Stomach (tissue), 8 donors: ENCODE measurements at regions not wholly inside any gene's neighbourhood (a gene's known extent, or its start where the extent isn't known, plus 50 kb on each side); places are given as distances from the start of the nearest gene placed in this dataset.

Source experiments
- DNase-seq, 2 donors: peaks; one replicate each; pipeline versions ENCODE4 v3.0.0 to v3.0.0-alpha.2; 2013 to 2019
- H3K27ac ChIP-seq, 5 donors: fragments of 200-600 bp in 4 of 5; sonication (generic) in 4 of 5; one replicate each; pipeline ENCODE4 v1.5.1; 2013 to 2019; ENCODE audit warnings: mild to moderate bottlenecking in 1 of 5, moderate library complexity in 1 of 5
- H3K27me3 ChIP-seq, 3 donors: fragments of 200-600 bp; sonication (generic); one replicate each; pipeline ENCODE4 v1.5.1; 2017 to 2019; ENCODE audit warnings: mixed run types in 1 of 3
- H3K36me3 ChIP-seq, 4 donors: fragments of 200-600 bp; sonication (generic); 1 replicate in 3 of 4; 2 replicates in 1 of 4; pipeline ENCODE4 v1.5.1; 2016 to 2019
- H3K4me1 ChIP-seq, 4 donors: fragments of 200-600 bp; sonication (generic); one replicate each; pipeline ENCODE4 v1.5.1; 2016 to 2019
- H3K4me3 ChIP-seq, 4 donors: fragments of 200-600 bp; sonication (generic) in 3 of 4; one replicate each; pipeline ENCODE4 v1.5.1; 2016 to 2019; ENCODE audit warnings: mild to moderate bottlenecking in 1 of 4
- H3K9me3 ChIP-seq, 4 donors: fragments of 200-600 bp; sonication (generic); one replicate each; pipeline ENCODE4 v1.5.1; 2016 to 2019
- CTCF ChIP-seq, 7 experiments: fragments of 450-650 bp in 4 of 7; fragments of 200-600 bp in 3 of 7; sonication (generic) in 3 of 7; IDR thresholded peaks; one replicate each; pipeline ENCODE4 v1.5.1; 2016 to 2019; ENCODE audit warnings: antibody characterized with exemption in 7 of 7, control low read depth in 2 of 7, mild to moderate bottlenecking in 1 of 7
- EP300 ChIP-seq: sonication (generic); formaldehyde crosslinking; IDR thresholded peaks from one replicate; pipeline ENCODE4 v1.6.1; 2017; ENCODE audit warnings: antibody characterized with exemption
- POLR2A ChIP-seq, 4 donors: fragments of 450-650 bp; IDR thresholded peaks; one replicate each; pipeline ENCODE4 v1.6.1; 2016; ENCODE audit warnings: antibody characterized with exemption in 4 of 4, control low read depth in 2 of 4, mild to moderate bottlenecking in 1 of 4, moderate library complexity in 1 of 4
- POLR2AphosphoS5 ChIP-seq, 3 donors: sonication (generic); formaldehyde crosslinking; IDR thresholded peaks; one replicate each; pipeline ENCODE4 v1.6.1; 2016; ENCODE audit warnings: antibody characterized with exemption in 3 of 3
- WGBS, 5 donors: extraction: QIAGEN DNeasy Blood & Tissue Kit in 3 of 5; methylation state at CpG; one replicate each; pipeline versions ENCODE4 v1.1.5 to v1.1.7; 2013 to 2018; 5-methylcytosine and 5-hydroxymethylcytosine counted together
- intact Hi-C: fragments of 100-400 bp; cut with DNase I; formaldehyde crosslinking; loops from one replicate; pipeline ENCODE4 v1.15.1; 2023; ENCODE audit warnings: low total_unique reads
- donor health status: healthy with polysubstance abuse.
- donor health status: Bipolar disorder and iron deficiency.
- donor health status: healthy.

GRCh38 chr1:8185400-8185799 is 132.5 kb upstream of the SLC45A1 start:
- no peaks in the 10 kb centered on the region for H3K9me3 ChIP-seq
- H3K27ac ChIP-seq, result no peak overlapping the region
- H3K27me3 ChIP-seq, result no peaks in the 10 kb centered on the region
- H3K36me3 ChIP-seq, result no peaks in the 10 kb centered on the region
- no peak for TF ChIP-seq EP300
- no peak for TF ChIP-seq CTCF (IDR thresholded peaks at IDR 0.05)
- TF ChIP-seq POLR2A (IDR thresholded peaks at IDR 0.05), result no peak
- TF ChIP-seq POLR2AphosphoS5 (IDR thresholded peaks at IDR 0.05), result no peak
- H3K4me3 ChIP-seq, result no peak overlapping the region
- WGBS, 5 donors, result 95 to 97% (median 96%) methylated on average over 5 of the region's 5 CpGs
- no peak for DNase-seq
- intact Hi-C loops, result no loop called here
- peaks cover 0 to 19% (median 2%) of the 10 kb centered on the region in 4 donors for H3K4me1 ChIP-seq

DNA sequence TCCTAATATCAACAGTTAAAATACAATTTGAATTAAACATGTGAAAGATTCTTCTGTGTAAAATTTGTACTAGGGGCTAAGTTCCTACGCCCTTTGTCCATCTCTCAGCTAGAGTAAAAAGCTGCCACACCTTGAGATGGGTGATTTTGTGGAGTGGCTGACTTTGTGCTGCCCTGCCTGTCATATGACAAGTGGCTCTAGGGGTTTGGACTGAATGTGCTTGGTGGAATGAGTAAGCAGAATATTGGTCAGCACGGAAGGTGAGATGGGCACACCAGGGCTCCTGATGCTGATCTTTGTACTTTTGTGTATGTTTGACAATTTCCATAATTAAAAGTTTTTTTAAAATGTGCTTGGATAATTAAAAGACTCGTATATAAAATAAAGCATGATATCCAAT is 133.6 kb upstream of the SLC45A1 start:
- Histone ChIP-seq H3K4me1 (peaks cover 0 to 19% (median 2%) of the 10 kb centered on the region in 4 donors), H3K27ac (peak overlapping the region in 2 of 5 donors; percentile 59 to 81), H3K4me3 (no peak overlapping the region), H3K36me3 (no peaks in the 10 kb centered on the region), H3K9me3 (peaks cover 0 to 7% (median 6%) of the 10 kb centered on the region in 4 donors), H3K27me3 (no peaks in the 10 kb centered on the region)
- no peak for DNase-seq
- 82 to 95% (median 93%) methylated on average over 3 of the region's 3 CpGs for WGBS, 5 donors
- intact Hi-C loops, result no loop called here
- TF ChIP-seq POLR2AphosphoS5 (IDR thresholded peaks at IDR 0.05) (peak in 1 of 3 donors; percentile 6), CTCF (IDR thresholded peaks at IDR 0.05) (no peak), EP300 (no peak), POLR2A (IDR thresholded peaks at IDR 0.05) (no peak)

DNA sequence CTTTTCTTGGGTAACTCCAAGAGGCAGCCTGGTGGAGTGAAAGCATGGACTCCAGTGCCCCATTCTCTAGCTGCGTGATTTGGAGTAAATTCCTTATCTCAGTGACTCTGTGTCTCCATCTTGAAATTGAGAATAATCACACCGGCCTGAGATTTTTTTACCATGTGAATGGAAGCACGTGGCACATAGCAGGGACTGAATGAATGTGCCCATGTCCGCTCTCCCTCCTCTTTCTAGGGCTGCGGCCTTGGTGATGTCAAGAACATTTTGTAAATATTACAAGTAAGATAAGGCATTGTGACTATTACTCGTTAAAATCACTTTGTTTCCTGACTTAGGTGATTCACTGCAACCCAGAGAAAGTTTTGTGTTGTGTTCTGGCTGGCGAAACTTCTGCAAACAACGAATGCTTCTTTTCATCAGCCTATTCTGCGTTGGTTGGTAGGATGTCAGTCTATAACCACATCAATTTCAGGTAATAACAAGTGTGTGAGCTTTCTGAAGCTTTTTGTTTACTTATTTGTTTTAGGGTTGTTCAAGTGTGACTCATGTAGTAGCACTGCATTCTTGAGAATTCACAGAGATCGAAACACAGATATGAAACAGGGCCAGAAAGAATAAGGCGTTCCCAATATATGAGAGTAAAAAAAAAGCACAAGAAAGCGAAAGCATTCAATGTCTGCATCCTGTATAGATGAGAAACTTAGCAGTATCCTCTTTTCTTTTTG is 135.7 kb upstream of the SLC45A1 start:
- Histone ChIP-seq H3K27ac (peak overlapping the region; percentile 68 to 86 (median 73)), H3K36me3 (no peaks in the 10 kb centered on the region), H3K4me1 (peaks cover 0 to 19% (median 2%) of the 10 kb centered on the region in 4 donors), H3K9me3 (peaks cover 0 to 16% (median 13%) of the 10 kb centered on the region in 4 donors), H3K4me3 (peak overlapping the region in 1 of 4 donors; percentile 7), H3K27me3 (no peaks in the 10 kb centered on the region)
- WGBS, 5 donors, result 24 to 55% (median 45%) methylated on average over 12 of the region's 12 CpGs
- TF ChIP-seq EP300, result no peak
- TF ChIP-seq POLR2AphosphoS5 (IDR thresholded peaks at IDR 0.05), result peak in 2 of 3 donors; percentile 44 to 60
- intact Hi-C loops, result no loop called here
- peak; percentile 62 to 83 for DNase-seq

GRCh38 chr1:8179132-8179793 is 138.7 kb upstream of the SLC45A1 start:
- Histone ChIP-seq H3K9me3 (peaks cover 0 to 16% (median 13%) of the 10 kb centered on the region in 4 donors), H3K4me3 (no peak overlapping the region), H3K27ac (no peak overlapping the region), H3K27me3 (no peaks in the 10 kb centered on the region), H3K4me1 (peaks cover 5 to 29% (median 8%) of the 10 kb centered on the region in 4 donors), H3K36me3 (no peaks in the 10 kb centered on the region)
- 91 to 99% (median 96%) methylated on average over 1 of the region's 1 CpG for WGBS, 5 donors
- TF ChIP-seq CTCF (IDR thresholded peaks at IDR 0.05) (no peak), POLR2AphosphoS5 (IDR thresholded peaks at IDR 0.05) (no peak), EP300 (no peak), POLR2A (IDR thresholded peaks at IDR 0.05) (no peak)
- intact Hi-C loops, result no loop called here
- no peak for DNase-seq
